GM12878 (cell line): ENCODE measurements at regions not wholly inside any gene's neighbourhood (a gene's known extent, or its start where the extent isn't known, plus 50 kb on each side); places are given as distances from the start of the nearest gene placed in this dataset.

Source experiments
- ATAC-seq: fragments of 200-7000 bp; cut with Tn5 transposase; 3 replicates; pipeline ENCODE4 v1.9.1; 2020; ENCODE audit warnings: mild to moderate bottlenecking, moderate library complexity
- BruUV-seq: library from RNA; stranded (reverse); fragments of 400-500 nt; replicated peaks from 2 replicates; lab custom pipeline; 2021; lab: Mats Ljungman, UMichigan
- CTCF ChIA-PET: fragments of 300-600 bp; sonication (Branson Sonifier 250); formaldehyde crosslinking; extraction: SDS; loops from one replicate; lab custom pipeline; 2021; ENCODE audit warnings: inconsistent platforms; lab: Yijun Ruan, JAX
- POLR2A ChIA-PET: fragments of 350-600 bp; formaldehyde crosslinking; extraction: SDS; loops from one replicate; lab custom pipeline; 2021; ENCODE audit warnings: inconsistent platforms; lab: Charles Lee
- RAD21 ChIA-PET: fragments of 300-600 bp; sonication (Branson Sonifier 250); formaldehyde crosslinking; loops from one replicate; lab custom pipeline; 2023; ENCODE audit warnings: antibody characterized with exemption; ENCODE audit not compliant: unreplicated experiment; lab: Charles Lee
- SMC1A ChIA-PET: fragments of 300-600 bp; sonication (Branson Sonifier 250); formaldehyde crosslinking; loops from one replicate; lab custom pipeline; 2023; ENCODE audit not compliant: unreplicated experiment, uncharacterized antibody; lab: Charles Lee
- DNase-seq: peaks from one replicate; pipeline ENCODE4 v3.0.0-alpha.2; 2011; ENCODE audit warnings: low read depth, low spot score
- FAIRE-seq: peaks from 3 replicates; lab custom pipeline; 2011; peaks lifted over from hg19 to GRCh38; lab: Jason Lieb, UNC
- H2AFZ ChIP-seq: 2 replicates; pipeline ENCODE4 v1.6.0; 2011; ENCODE audit warnings: low read depth, low read length, control low read depth; ENCODE audit not compliant: control insufficient read depth
- H3K27ac ChIP-seq: 2 replicates; pipeline ENCODE4 v1.5.1; 2011; ENCODE audit warnings: control low read depth; ENCODE audit not compliant: control insufficient read depth, insufficient read depth
- H3K27me3 ChIP-seq, 2 experiments: replicated peaks in 1 of 2; 2 replicates each; pipeline versions ENCODE4 v1.6.0 to v1.6.1; 2011; ENCODE audit warnings: low read length in 1 of 2; ENCODE audit not compliant: control insufficient read depth in 2 of 2, insufficient read depth in 2 of 2
- H3K36me3 ChIP-seq, 2 experiments: 2 replicates each; pipeline ENCODE4 v1.5.1; 2011; ENCODE audit warnings: low read length in 1 of 2; ENCODE audit not compliant: control insufficient read depth in 2 of 2, insufficient read depth in 2 of 2
- H3K4me1 ChIP-seq: 2 replicates; pipeline ENCODE4 v1.6.1; 2011; ENCODE audit warnings: mild to moderate bottlenecking, low read length, moderate library complexity, mixed read lengths; ENCODE audit not compliant: control insufficient read depth, insufficient read depth
- H3K4me2 ChIP-seq: 2 replicates; pipeline ENCODE4 v1.6.0; 2011; ENCODE audit warnings: control low read depth; ENCODE audit not compliant: control insufficient read depth, insufficient read depth
- H3K4me3 ChIP-seq: fragments of 200-600 bp; sonication (generic); 2 replicates; pipeline ENCODE4 v1.5.1; 2016
- H3K79me2 ChIP-seq: 2 replicates; pipeline ENCODE4 v1.6.0; 2011; ENCODE audit warnings: low read length; ENCODE audit not compliant: control insufficient read depth, insufficient read depth
- H3K9ac ChIP-seq: 2 replicates; pipeline ENCODE4 v1.8.0; 2011; ENCODE audit warnings: low read length, control low read depth, mixed read lengths; ENCODE audit not compliant: control insufficient read depth, insufficient read depth
- H3K9me3 ChIP-seq: replicated peaks from 3 replicates; pipeline ENCODE4 v1.5.1; 2011; ENCODE audit warnings: mild to moderate bottlenecking, low read length; ENCODE audit not compliant: control insufficient read depth, insufficient read depth
- H4K20me1 ChIP-seq: 2 replicates; pipeline ENCODE4 v1.6.0; 2011; ENCODE audit not compliant: control insufficient read depth, insufficient read depth
- ATF2 ChIP-seq: IDR thresholded peaks from 2 replicates; pipeline ENCODE4 v1.6.1; 2012; ENCODE audit warnings: low read length, inconsistent platforms
- BRCA1 ChIP-seq: IDR thresholded peaks from 2 replicates; pipeline ENCODE4 v1.6.1; 2011; ENCODE audit warnings: low read depth, low read length, improper control_type of control experiment
- CREM ChIP-seq: IDR thresholded peaks from 2 replicates; pipeline ENCODE4 v1.6.1; 2014; ENCODE audit warnings: antibody characterized with exemption, low read depth
- EGR1 ChIP-seq, 2 experiments: IDR thresholded peaks; 1 replicate in 1 of 2; 2 replicates in 1 of 2; pipeline ENCODE4 v1.6.1; 2011 to 2012; ENCODE audit warnings: low read depth in 2 of 2, low read length in 2 of 2, borderline replicate concordance in 1 of 2, mild to moderate bottlenecking in 1 of 2, moderate library complexity in 1 of 2
- IKZF1 ChIP-seq: fragments of 450-650 bp; conservative IDR thresholded peaks from 2 replicates; pipeline ENCODE4 v1.6.1; 2017; ENCODE audit warnings: antibody characterized with exemption, mild to moderate bottlenecking
- KLF5 ChIP-seq: fragments of 450-650 bp; IDR thresholded peaks from 2 replicates; pipeline ENCODE4 v1.6.1; 2014; ENCODE audit warnings: mild to moderate bottlenecking; ENCODE audit not compliant: partially characterized antibody
- MTA2 ChIP-seq: fragments of 450-650 bp; IDR thresholded peaks from 2 replicates; pipeline ENCODE4 v1.6.1; 2016; ENCODE audit warnings: low read depth, mild to moderate bottlenecking, moderate library complexity
- PRDM15 ChIP-seq: fragments of 450-650 bp; formaldehyde crosslinking; IDR thresholded peaks from 2 replicates; pipeline ENCODE4 v1.4.0; 2020; ENCODE audit warnings: mild to moderate bottlenecking, moderate library complexity
- SPI1 ChIP-seq: IDR thresholded peaks from 2 replicates; pipeline ENCODE4 v1.6.1; 2011; ENCODE audit warnings: low read depth, mild to moderate bottlenecking, low read length, moderate library complexity, borderline replicate concordance; ENCODE audit not compliant: insufficient read depth
- SREBF2 ChIP-seq: IDR thresholded peaks from 2 replicates; pipeline ENCODE4 v1.6.1; 2012; ENCODE audit warnings: mild to moderate bottlenecking, low read length
- WGBS: methylation state at CpG from one replicate; pipeline ENCODE4 v1.1.6; 2016; ENCODE audit warnings: low lambda C conversion rate; ENCODE audit not compliant: insufficient replicate concordance, insufficient coverage; ENCODE audit errors: missing lambda C conversion rate; 5-methylcytosine and 5-hydroxymethylcytosine counted together
- in situ Hi-C: fragments of 300-500 bp; cut with MboI; formaldehyde crosslinking; loops from 9 replicates; pipeline ENCODE4 v1.14.3; 2018; ENCODE audit warnings: mixed read lengths
- intact Hi-C: fragments of 100-400 bp; cut with micrococcal nuclease; formaldehyde crosslinking; loops from one replicate; pipeline ENCODE4 v1.14.2; 2022; ENCODE audit not compliant: unreplicated experiment

- FAIRE-seq (no peak), DNase-seq (no peak), ATAC-seq (no peak)
- in situ Hi-C loops = no loop called here
- H3K9ac ChIP-seq = no peak overlapping the region
- no peaks in the 10 kb centered on the region for H3K4me1 ChIP-seq
- no peak for TF ChIP-seq CREM
- no peak for TF ChIP-seq ATF2
- TF ChIP-seq PRDM15 (CRISPR knock-in tag) = no peak
- no peak for TF ChIP-seq EGR1 (IDR thresholded peaks at IDR 0.05; ENCODE audit: borderline replicate concordance in 1 of 2, low read depth in 2 of 2, low read length in 2 of 2)
- no peak for TF ChIP-seq BRCA1
- no peak for TF ChIP-seq SPI1
- no peak for TF ChIP-seq KLF5
- TF ChIP-seq SREBF2 = no peak
- TF ChIP-seq MTA2 = no peak
- TF ChIP-seq IKZF1 = no peak
- H3K79me2 ChIP-seq = no peaks in the 10 kb centered on the region
- intact Hi-C loops = no loop called here
- ChIA-PET RAD21 (no interaction called here), CTCF (no interaction called here), POLR2A (no interaction called here), SMC1A (interaction anchor here (0.6 kb wide), 2 partner anchors 578 to 582 kb away, joined by 3 read pairs; no protein-coding TSS in a partner anchor)
- H4K20me1 ChIP-seq = no peaks in the 10 kb centered on the region
- H3K36me3 ChIP-seq = no peaks in the 10 kb centered on the region
- no peak overlapping the region for H2AFZ ChIP-seq
- BruUV-seq = no TSS peak
- no peak overlapping the region for H3K27ac ChIP-seq
- no peaks in the 10 kb centered on the region for H3K9me3 ChIP-seq
- H3K4me3 ChIP-seq = no peak overlapping the region
- no peak overlapping the region for H3K4me2 ChIP-seq
- H3K27me3 ChIP-seq = peaks cover 0 to 6% of the 10 kb centered on the region in 2 experiments; a peak in 2 of 4 replicates
- WGBS = 40% methylated on average over 2 of the region's 2 CpGs
These were observed 134.3 kb downstream of the UNC5CL start for GRCh38 chr6:40904583-40905194.
